Activated CD4-positive, alpha-beta T cell treated with anti-CD3 and anti-CD28 coated beads, Interleukin-2, amount 50 U/mL, for 24 hours (primary cell): ENCODE measurements at regions not wholly inside any gene's neighbourhood (a gene's known extent, or its start where the extent isn't known, plus 50 kb on each side); places are given as distances from the start of the nearest gene placed in this dataset.

Experiments
- DNase-seq, 2 donors: peaks; one replicate each; pipeline ENCODE4 v3.0.0-alpha.2; 2020; ENCODE audit warnings: low read depth in 1 of 2, low spot score in 1 of 2

DNA sequence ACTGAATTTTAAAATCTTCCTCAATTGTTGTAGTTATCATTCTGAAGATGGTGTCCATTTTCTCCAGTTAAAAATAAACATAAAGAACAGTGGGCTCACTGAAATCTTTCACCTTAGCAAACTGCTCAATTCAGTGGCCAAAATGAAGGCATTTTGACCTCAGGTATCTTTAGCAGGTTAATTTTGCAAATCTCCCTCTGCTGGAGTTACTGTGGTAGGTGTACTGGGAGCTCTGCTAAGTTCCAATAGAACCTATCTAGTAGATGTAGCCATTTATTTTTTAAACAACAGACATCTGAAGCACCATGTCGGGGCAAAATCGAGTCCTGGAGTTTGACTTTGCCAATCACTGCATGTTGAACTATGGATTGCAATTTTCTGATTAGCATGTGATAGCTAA is 177.1 kb downstream of the IRS1 start:
- DNase-seq, result no peak

- no peak for DNase-seq
Measured at GRCh38 chr2:226620176-226620575, 179.4 kb downstream of the IRS1 start.

DNA sequence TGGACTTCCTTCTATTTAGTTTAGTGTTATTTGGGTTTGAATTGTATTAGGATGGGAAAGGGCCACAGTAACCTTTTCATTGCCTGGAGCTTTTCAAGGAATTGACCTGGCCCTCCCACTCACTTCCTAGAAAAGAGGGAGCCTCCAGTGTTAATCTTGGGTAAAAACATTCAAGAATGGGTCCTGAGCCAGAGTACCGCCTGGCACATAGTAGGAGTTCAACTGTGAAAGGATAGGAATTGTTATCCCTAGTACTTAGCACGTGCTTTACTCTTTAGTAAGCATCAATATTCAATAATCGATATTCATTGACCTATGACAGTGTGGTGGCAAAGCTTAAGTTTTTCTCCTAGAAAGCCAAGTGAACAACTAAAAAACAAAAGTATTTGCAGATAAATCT is 179.9 kb downstream of the IRS1 start:
- no peak for DNase-seq

DNA sequence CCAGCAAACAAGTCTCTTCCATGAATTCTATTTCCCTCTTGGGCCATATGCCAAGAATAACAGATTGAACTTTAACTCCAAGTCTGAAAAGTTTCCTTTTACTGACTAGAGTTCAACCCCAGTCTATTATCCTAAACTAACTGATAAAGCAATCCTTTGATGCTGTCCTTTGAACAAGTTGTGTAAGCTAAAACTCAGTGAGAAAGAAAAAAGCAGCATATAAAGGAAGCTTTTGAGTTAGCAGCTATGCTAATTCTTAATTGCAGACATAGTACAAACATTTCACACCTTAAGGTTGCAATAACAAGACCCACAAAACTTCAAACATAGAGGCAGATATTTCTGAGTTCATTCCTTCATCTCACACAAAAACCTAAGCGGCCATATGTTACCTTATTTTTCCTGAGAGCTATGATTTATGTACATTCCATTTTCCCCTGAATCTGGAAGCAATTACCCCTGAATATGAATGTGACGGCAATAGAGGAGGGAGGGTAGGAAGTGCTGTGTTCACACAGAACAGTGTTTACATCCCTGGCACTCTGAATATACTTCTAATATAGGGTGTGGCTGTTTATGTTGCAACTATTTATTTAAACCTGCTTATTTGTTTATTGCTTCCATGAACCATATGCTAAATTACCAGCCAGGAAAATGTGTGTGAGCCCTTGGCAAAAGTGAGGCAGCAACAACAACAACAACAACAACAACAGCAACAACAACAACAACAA is 180.6 kb downstream of the IRS1 start:
- no peak for DNase-seq

- DNase-seq, result no peak
Measured at GRCh38 chr2:226618544-226618874, 181.1 kb downstream of the IRS1 start.

GRCh38 chr2:226615891-226616290 is 183.7 kb downstream of the IRS1 start:
- DNase-seq, result no peak

DNA sequence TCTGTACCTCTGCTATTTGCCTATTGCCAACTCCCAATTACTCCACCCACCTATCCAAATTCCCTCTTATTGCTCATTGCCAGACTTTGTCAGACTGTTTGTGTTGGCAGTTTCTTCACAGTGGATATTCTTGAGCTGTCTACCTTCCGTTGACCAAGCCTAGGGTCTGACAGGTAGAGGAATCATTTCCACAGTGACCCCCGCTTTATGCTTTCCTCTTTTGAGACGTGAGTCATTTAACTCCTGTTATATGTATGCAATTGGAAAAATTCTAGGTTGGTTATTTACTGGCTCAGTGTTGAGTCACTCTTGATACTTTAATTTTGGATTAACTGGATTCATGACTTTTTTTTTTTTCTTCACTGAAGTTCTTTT is 187.7 kb downstream of the IRS1 start:
- DNase-seq, result no peak

GRCh38 chr2:226611196-226611943 is 188.2 kb downstream of the IRS1 start:
- DNase-seq, result no peak

GRCh38 chr2:226609366-226609765 is 190.3 kb downstream of the IRS1 start:
- no peak for DNase-seq

DNA sequence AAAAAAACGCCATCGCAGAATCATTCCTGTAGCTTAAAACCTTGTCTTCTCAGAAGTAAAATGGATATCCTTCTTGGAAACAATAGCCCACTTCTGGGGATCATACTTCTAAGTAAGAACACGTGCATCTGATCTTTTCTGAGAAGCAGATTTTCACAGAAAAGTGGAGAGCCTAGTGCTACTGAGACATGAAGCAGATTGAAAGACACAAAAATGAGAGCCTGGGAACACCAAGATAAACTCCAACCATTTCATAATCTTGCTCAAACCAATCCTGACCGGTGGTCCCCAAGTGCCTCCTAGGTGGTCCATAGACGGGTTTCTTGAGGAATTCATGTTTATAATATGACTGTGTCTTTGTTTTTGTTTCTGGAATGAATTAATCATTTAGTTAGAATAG is 191.2 kb downstream of the IRS1 start:
- DNase-seq, result no peak

DNA sequence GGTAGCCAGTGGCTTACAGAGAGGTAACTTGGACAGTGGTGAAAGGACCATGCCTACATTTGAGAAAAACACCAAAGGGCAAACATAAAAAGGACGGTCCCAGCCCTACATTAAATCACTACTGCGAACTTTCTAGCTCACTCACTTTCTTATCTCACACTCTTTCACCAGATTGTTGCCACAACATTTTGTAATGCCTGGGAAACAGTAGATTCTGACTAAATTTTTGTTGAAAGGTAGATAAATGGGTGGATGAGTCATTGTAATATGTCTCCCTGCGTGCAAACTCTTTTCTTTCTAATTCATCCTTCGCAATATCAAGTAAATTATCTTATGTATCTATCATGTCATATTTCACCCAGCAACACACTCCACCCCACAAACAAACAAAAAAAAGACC is 192.2 kb downstream of the IRS1 start:
- DNase-seq, result no peak

- no peak for DNase-seq
Measured at GRCh38 chr2:226605642-226606041, 194.0 kb downstream of the IRS1 start.

GRCh38 chr2:226603606-226604005 is 196.0 kb downstream of the IRS1 start:
- DNase-seq, result no peak

DNA sequence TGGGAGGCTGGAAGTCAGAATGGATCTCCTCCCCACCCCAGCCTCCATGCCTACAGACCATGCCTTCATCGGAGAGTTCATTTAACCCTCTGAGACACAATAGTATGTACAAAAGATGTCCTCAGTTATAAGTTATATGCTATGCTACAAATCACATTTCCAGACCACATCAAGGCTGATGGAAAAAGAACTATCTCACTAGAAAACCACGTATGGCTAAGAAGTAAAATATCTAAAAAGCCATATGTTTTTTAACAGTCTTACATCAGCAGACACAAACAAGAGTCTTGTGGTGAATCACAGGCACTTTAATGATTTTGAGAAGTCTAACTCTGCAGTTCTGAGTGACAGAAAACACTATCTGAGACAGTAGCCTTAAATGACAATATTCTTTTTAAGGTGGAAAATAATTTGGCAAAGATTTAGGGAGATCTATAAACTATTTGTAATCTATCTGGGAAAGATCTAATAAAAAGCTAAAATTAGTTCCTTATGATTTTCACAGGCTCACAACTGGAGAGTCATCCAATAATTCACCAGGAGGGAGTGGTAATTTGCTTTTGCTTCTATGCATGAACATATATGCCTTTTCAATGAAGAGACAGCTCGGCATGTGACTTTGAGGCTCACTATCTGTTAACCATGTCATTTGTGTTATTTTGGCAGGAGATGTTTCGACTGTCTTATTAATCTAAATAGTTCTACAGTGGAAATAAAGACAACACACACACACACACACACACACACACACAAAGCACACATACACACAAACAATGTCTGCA is 197.5 kb downstream of the IRS1 start:
- DNase-seq, result no peak

GRCh38 chr2:226600802-226601201 is 198.8 kb downstream of the IRS1 start:
- no peak for DNase-seq

GRCh38 chr2:226600184-226600583 is 199.4 kb downstream of the IRS1 start:
- no peak for DNase-seq

- DNase-seq, result no peak
Measured at GRCh38 chr2:226589043-226589442, 210.6 kb downstream of the IRS1 start.

GRCh38 chr2:226585130-226585561 is 214.5 kb downstream of the IRS1 start:
- no peak for DNase-seq

DNA sequence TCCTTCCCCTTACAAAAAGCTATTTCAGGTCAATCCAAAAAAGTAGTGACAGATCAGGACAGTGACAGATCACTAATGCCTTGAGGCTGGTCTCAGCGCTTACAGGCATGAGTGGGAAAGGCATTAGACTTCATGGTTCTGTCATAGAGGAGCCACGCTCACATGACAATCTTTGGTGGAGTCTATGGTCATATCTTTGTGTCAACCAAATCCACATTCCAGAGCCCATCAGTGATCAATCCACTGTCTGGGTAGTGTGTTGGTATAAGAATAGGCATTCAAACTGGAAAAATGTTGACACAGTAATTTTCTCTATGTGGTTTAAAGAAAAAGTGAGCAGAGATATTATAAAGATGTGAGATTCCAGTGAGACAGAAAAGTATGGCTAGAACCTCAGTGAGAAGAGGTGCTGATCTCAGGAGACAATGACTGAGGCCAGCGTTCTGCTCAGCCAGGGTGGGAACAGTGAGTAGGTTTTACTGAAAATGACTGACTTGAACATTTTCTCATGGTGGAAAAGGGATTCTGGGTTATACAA is 215.0 kb downstream of the IRS1 start:
- DNase-seq, result no peak

DNA sequence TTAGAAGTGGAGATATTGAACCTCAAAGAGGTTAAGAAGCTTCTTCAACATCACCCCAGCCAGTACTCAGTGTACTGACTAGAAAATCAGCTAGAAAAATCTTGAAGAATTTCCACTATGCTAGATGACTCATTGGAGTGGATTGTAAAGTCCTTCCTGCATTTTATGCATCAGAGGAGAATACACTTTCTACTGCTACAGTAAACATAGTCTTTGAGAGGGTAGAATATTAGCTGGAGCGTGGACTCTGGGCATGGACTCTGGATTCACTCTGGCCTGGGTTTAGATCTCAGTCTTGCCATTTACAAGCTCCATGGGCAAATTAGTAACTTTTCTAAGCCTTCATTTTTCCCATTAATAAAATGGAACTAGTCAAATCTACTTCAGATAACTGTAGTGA is 215.9 kb downstream of the IRS1 start:
- DNase-seq, result no peak

- DNase-seq, result no peak
Measured at GRCh38 chr2:226581661-226582060, 218.0 kb downstream of the IRS1 start.

- DNase-seq, result no peak
Measured at GRCh38 chr2:226581004-226581403, 218.6 kb downstream of the IRS1 start.
